Renal cortex interstitium (tissue), 11 donors: ENCODE measurements at regions not wholly inside any gene's neighbourhood (a gene's known extent, or its start where the extent isn't known, plus 50 kb on each side); places are given as distances from the start of the nearest gene placed in this dataset.
"Not testable (repeated sequence)": the region's sequence is repeated elsewhere in the genome, so short reads cannot be mapped to it uniquely, and the experiment has no call there.

ENCODE experiments used
- DNase-seq, 11 donors: peaks; one replicate each; pipeline ENCODE4 v3.0.0-alpha.2; 2013; ENCODE audit warnings: low read depth in 9 of 11, low spot score in 4 of 11; ENCODE audit errors: extremely low read depth in 1 of 11

- DNase-seq = no peak
Observed at GRCh38 chr19:23505738-23506137, 110.5 kb upstream of the ZNF91 start.

DNA sequence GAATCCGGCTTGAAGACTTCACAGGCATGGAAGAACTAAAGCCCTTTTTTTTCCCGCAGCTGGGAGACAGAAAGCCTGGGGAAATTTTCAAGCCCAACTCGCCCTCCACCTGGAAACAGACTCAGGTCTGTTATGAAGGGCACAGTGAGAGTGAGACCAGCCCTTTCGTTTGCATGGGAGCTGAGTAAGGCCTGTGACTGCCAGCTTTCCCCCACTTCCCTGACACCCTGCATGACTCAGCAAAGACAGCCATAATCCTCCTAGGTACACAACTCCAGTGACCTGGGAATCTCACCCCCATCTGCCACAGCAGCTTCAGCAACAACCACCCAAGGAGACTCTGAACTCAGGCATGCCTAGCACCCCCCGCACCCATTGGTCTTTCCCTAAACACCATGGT is 87.6 kb upstream of the ZNF91 start:
- DNase-seq = no peak

DNA sequence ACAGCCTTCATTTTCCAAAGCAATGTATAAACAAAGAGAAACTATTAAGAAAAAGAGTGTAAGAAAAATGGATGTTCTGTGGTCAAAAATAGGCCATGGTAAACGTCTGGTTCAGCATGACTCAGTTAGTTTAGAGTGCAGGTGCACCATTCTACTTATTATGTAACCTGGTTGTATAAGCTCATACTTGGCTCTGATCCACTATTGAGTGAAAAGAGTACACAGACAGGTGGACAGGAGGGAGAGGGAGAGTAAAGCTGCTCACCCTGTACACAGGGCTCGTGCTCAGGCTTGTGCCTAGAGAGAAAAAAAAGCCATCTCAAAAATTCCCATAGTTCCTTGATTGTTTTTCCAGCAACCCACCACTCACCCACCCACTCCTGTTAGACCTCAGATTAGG is 85.8 kb upstream of the ZNF91 start:
- DNase-seq = no peak

- DNase-seq = no peak
Observed at GRCh38 chr19:23475477-23475876, 80.2 kb upstream of the ZNF91 start.

GRCh38 chr19:23474761-23475160 is 79.5 kb upstream of the ZNF91 start:
- DNase-seq = no peak

- DNase-seq = no peak
Observed at GRCh38 chr19:23474172-23474571, 78.9 kb upstream of the ZNF91 start.

- peak in 8 of 11 donors; percentile 1 to 16 (median 8) for DNase-seq
Observed at GRCh38 chr19:23470873-23471545, 75.7 kb upstream of the ZNF91 start.

DNA sequence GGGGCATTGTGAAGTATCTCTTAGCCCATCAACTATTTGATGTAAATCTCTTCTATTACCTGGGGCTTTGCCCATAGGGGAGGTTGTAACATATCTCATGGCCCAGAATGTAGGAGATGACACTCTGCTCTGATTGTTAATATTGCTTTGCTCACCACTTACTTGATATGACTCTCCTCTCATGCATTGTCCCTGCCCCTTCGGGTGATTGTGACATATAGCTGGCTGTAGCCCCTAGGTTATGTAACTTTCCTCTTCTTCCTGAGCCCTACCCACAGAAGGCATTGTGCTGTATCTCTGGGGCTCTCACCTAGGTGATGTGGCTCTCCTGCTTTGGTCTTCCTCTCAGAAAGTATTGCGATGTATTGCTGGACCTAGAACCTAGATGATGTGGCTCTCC is 69.1 kb upstream of the ZNF91 start:
- not testable (repeated sequence) for DNase-seq

DNA sequence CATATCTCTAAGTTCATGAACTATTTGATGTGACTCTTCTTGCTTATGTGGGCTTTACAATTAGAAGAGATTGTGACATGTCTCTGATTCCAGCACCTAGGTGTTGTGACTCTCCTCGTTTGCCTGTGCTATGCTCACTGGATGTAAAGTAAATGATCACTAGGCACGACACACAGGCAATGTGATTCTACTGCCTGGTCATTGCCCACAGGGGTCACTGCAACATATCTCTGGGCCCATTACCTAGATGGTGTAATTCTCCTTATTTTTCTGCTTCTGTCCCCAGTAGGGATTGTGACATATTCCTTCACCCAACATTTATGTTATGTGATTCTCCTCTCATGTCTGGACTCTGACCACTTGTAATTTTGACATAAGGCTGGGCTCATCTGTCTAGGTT is 65.8 kb upstream of the ZNF91 start:
- DNase-seq = no peak

DNA sequence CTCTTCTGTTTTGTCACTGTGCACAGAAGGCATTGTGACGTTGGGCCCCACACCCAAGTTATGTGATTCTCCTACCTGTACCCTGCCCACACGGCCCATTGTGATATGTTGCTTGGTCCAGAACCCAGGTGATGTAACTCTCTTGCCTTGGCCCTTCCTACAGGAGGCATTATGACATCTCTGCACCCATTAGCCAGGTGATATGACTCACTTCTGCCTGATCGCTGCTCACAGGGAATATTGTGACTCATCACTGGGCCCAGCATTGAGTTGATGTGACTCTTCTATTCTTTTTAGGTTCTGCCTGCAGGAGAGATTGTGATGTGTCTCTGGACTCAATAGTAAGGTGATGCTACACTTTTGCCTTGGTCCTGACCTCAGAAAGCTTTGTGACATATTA is 65.4 kb upstream of the ZNF91 start:
- no peak for DNase-seq
